GM21390 (cell line): ENCODE measurements at regions not wholly inside any gene's neighbourhood (a gene's known extent, or its start where the extent isn't known, plus 50 kb on each side); places are given as distances from the start of the nearest gene placed in this dataset.

Experiments
- ATAC-seq: cut with Tn5 transposase; IDR thresholded peaks from one replicate; pipeline ENCODE4 v1.9.1; 2021; ENCODE audit not compliant: unreplicated experiment

- no peak for ATAC-seq
Observed at GRCh38 chr3:74357881-74358280, 256.6 kb downstream of the CNTN3 start.

- ATAC-seq, result no peak
Observed at GRCh38 chr3:74353039-74353438, 261.4 kb downstream of the CNTN3 start.

- ATAC-seq, result no peak
Observed at GRCh38 chr3:74352166-74352565, 262.3 kb downstream of the CNTN3 start.

- no peak for ATAC-seq
Observed at GRCh38 chr3:74351213-74351612, 263.2 kb downstream of the CNTN3 start.

GRCh38 chr3:74349015-74349414 lies 265.4 kb downstream of the CNTN3 start:
- no peak for ATAC-seq

- ATAC-seq, result no peak
Observed at GRCh38 chr3:74347563-74348268, 266.7 kb downstream of the CNTN3 start.

GRCh38 chr3:74346896-74347295 lies 267.6 kb downstream of the CNTN3 start:
- no peak for ATAC-seq

GRCh38 chr3:74345701-74346100 lies 268.8 kb downstream of the CNTN3 start:
- no peak for ATAC-seq

GRCh38 chr3:74344865-74345440 lies 269.5 kb downstream of the CNTN3 start:
- ATAC-seq, result no peak

- ATAC-seq, result no peak
Observed at GRCh38 chr3:74343391-74343790, 271.1 kb downstream of the CNTN3 start.

- no peak for ATAC-seq
Observed at GRCh38 chr3:74338998-74339397, 275.5 kb downstream of the CNTN3 start.

- no peak for ATAC-seq
Observed at GRCh38 chr3:74332165-74332564, 282.3 kb downstream of the CNTN3 start.

GRCh38 chr3:74331711-74332110 lies 282.7 kb downstream of the CNTN3 start:
- ATAC-seq, result no peak

GRCh38 chr3:74329096-74329495 lies 285.4 kb downstream of the CNTN3 start:
- no peak for ATAC-seq

GRCh38 chr3:74328435-74328834 lies 286.0 kb downstream of the CNTN3 start:
- no peak for ATAC-seq

GRCh38 chr3:74315291-74315690 lies 299.2 kb downstream of the CNTN3 start:
- ATAC-seq, result no peak

GRCh38 chr3:74314696-74315095 lies 299.8 kb downstream of the CNTN3 start:
- no peak for ATAC-seq

- no peak for ATAC-seq
Observed at GRCh38 chr3:74309716-74310115, 304.7 kb downstream of the CNTN3 start.

- no peak for ATAC-seq
Observed at GRCh38 chr3:74304424-74304823, 310.0 kb downstream of the CNTN3 start.

- no peak for ATAC-seq
Observed at GRCh38 chr3:74303711-74304110, 310.7 kb downstream of the CNTN3 start.

- no peak for ATAC-seq
Observed at GRCh38 chr3:74302969-74303368, 311.5 kb downstream of the CNTN3 start.

GRCh38 chr3:74302281-74302680 lies 312.2 kb downstream of the CNTN3 start:
- ATAC-seq, result no peak

- no peak for ATAC-seq
Observed at GRCh38 chr3:74301056-74301455, 313.4 kb downstream of the CNTN3 start.
